GM23338 (cell line): ENCODE measurements at regions not wholly inside any gene's neighbourhood (a gene's known extent, or its start where the extent isn't known, plus 50 kb on each side); places are given as distances from the start of the nearest gene placed in this dataset.

Source experiments
- ATAC-seq: fragments of 200-7000 bp; cut with Tn5 transposase; 3 replicates; pipeline ENCODE4 v1.9.1; 2020
- DNase-seq: peaks from one replicate; pipeline ENCODE4 v3.0.0-alpha.2; 2015; ENCODE audit warnings: low spot score
- H2AFZ ChIP-seq: fragments of 200-600 bp; sonication (generic); 2 replicates; pipeline ENCODE4 v1.8.0; 2016; ENCODE audit warnings: antibody characterized with exemption, mild to moderate bottlenecking, moderate library complexity
- H3F3A ChIP-seq: fragments of 200-600 bp; sonication (generic); replicated peaks from 2 replicates; pipeline ENCODE4 v1.8.0; 2017; ENCODE audit warnings: antibody characterized with exemption, mixed run types, low read depth
- H3K27ac ChIP-seq: fragments of 200-600 bp; sonication (generic); 2 replicates; pipeline ENCODE4 v1.6.1; 2016; ENCODE audit warnings: low read depth
- H3K27me3 ChIP-seq: fragments of 200-600 bp; sonication (generic); 2 replicates; pipeline ENCODE4 v1.8.0; 2016; ENCODE audit warnings: mild to moderate bottlenecking, mixed run types, moderate library complexity; ENCODE audit not compliant: insufficient read depth
- H3K36me3 ChIP-seq: fragments of 200-600 bp; sonication (generic); 2 replicates; pipeline ENCODE4 v1.8.0; 2016; ENCODE audit warnings: mild to moderate bottlenecking; ENCODE audit not compliant: insufficient read depth
- H3K4me1 ChIP-seq: fragments of 200-600 bp; sonication (generic); 2 replicates; pipeline ENCODE4 v1.8.0; 2016; ENCODE audit warnings: mild to moderate bottlenecking, moderate library complexity; ENCODE audit not compliant: insufficient read depth
- H3K4me2 ChIP-seq: fragments of 200-600 bp; sonication (generic); 2 replicates; pipeline ENCODE4 v1.7.1; 2017; ENCODE audit warnings: mixed run types
- H3K4me3 ChIP-seq: fragments of 200-600 bp; sonication (generic); 2 replicates; pipeline ENCODE4 v1.6.1; 2016; ENCODE audit warnings: mixed run types
- H3K79me2 ChIP-seq: fragments of 200-600 bp; sonication (generic); replicated peaks from 2 replicates; pipeline ENCODE4 v1.8.0; 2017; ENCODE audit warnings: mild to moderate bottlenecking; ENCODE audit not compliant: insufficient read depth
- H3K9me2 ChIP-seq: fragments of 200-600 bp; sonication (generic); 2 replicates; pipeline ENCODE4 v1.8.0; 2017; ENCODE audit not compliant: insufficient read depth
- H4K20me1 ChIP-seq: fragments of 200-600 bp; sonication (generic); replicated peaks from 2 replicates; pipeline ENCODE4 v1.8.0; 2017; ENCODE audit warnings: mild to moderate bottlenecking; ENCODE audit not compliant: insufficient read depth
- H3K27ac Mint-ChIP-seq: 2 replicates; pipeline ENCODE4 v1.8.0; 2020; ENCODE audit warnings: inconsistent platforms, mild to moderate bottlenecking, moderate library complexity, mixed read lengths
- H3K27me3 Mint-ChIP-seq: 3 replicates; pipeline ENCODE4 v1.8.0; 2022; ENCODE audit warnings: low read depth, mild to moderate bottlenecking, moderate library complexity, mixed read lengths, inconsistent platforms; ENCODE audit not compliant: insufficient read depth, poor library complexity
- H3K36me3 Mint-ChIP-seq: 3 replicates; pipeline ENCODE4 v1.8.0; 2021; ENCODE audit warnings: low read depth, mild to moderate bottlenecking, inconsistent platforms, moderate library complexity, mixed read lengths
- H3K4me1 Mint-ChIP-seq: 3 replicates; pipeline ENCODE4 v1.8.0; 2020; ENCODE audit warnings: mild to moderate bottlenecking, inconsistent platforms, mixed read lengths
- H3K4me3 Mint-ChIP-seq: 3 replicates; pipeline ENCODE4 v1.8.0; 2021; ENCODE audit warnings: moderate library complexity, mild to moderate bottlenecking, inconsistent platforms, mixed read lengths
- H3K9me3 Mint-ChIP-seq: 3 replicates; pipeline ENCODE4 v1.8.0; 2020; ENCODE audit warnings: moderate library complexity, mild to moderate bottlenecking, inconsistent platforms, mixed read lengths
- EZH2 ChIP-seq: fragments of 200-600 bp; sonication (generic); IDR thresholded peaks from one replicate; pipeline ENCODE4 v1.8.0; 2017; ENCODE audit warnings: antibody characterized with exemption, mild to moderate bottlenecking, low read depth; ENCODE audit not compliant: unreplicated experiment
- NANOG ChIP-seq: IDR thresholded peaks from 2 replicates; pipeline ENCODE4 v1.6.1; 2016; ENCODE audit warnings: antibody characterized with exemption, borderline replicate concordance
- STAT1 ChIP-seq: IDR thresholded peaks from one replicate; pipeline ENCODE4 v1.6.1; 2016; ENCODE audit warnings: antibody characterized with exemption; ENCODE audit not compliant: unreplicated experiment
- ZNF114 ChIP-seq: fragments of 250-450 bp; sonication (Bioruptor Pico); IDR thresholded peaks from 2 replicates; pipeline ENCODE4 v1.5.0; 2020; ENCODE audit warnings: mild to moderate bottlenecking, moderate library complexity
- TF ChIP-seq, protein P1 (sequence below): fragments of 250-450 bp; sonication (Bioruptor Pico); IDR thresholded peaks from 2 replicates; pipeline ENCODE4 v1.5.0; 2020; ENCODE audit warnings: mild to moderate bottlenecking, moderate library complexity
- TF ChIP-seq, protein P2 (sequence below), 2 experiments: fragments of 200-600 bp in 1 of 2; sonication (generic) in 1 of 2; conservative IDR thresholded peaks; 2 replicates each; pipeline versions ENCODE4 v1.5.1 to v1.6.1; 2016 to 2017; ENCODE audit warnings: antibody characterized with exemption in 2 of 2, low read depth in 2 of 2, mild to moderate bottlenecking in 2 of 2, moderate library complexity in 1 of 2
- TF ChIP-seq, protein P3 (sequence below): IDR thresholded peaks from 2 replicates; pipeline ENCODE4 v1.6.1; 2016; ENCODE audit warnings: antibody characterized with exemption

DNA sequence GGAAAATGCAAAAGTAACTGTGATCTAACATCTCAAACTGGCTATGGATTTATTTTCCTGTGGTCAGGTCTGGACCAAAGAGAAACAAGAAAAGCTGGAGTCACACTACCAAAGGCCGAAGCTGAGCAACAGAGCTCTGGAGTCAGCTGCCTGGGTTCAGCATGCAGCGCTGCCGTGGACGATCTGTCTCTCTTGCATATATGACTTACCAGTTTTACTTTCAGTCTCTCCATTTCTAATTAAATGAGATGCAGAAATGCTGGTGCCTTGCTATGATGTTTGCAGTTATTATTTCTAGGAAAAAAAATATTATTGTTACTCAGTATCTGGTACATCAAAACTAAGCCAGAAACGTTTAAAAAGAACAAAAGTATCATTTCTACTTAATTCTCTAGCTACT lies 813.2 kb downstream of the RNF144A start (continued):
- TF ChIP-seq, protein P1, sequence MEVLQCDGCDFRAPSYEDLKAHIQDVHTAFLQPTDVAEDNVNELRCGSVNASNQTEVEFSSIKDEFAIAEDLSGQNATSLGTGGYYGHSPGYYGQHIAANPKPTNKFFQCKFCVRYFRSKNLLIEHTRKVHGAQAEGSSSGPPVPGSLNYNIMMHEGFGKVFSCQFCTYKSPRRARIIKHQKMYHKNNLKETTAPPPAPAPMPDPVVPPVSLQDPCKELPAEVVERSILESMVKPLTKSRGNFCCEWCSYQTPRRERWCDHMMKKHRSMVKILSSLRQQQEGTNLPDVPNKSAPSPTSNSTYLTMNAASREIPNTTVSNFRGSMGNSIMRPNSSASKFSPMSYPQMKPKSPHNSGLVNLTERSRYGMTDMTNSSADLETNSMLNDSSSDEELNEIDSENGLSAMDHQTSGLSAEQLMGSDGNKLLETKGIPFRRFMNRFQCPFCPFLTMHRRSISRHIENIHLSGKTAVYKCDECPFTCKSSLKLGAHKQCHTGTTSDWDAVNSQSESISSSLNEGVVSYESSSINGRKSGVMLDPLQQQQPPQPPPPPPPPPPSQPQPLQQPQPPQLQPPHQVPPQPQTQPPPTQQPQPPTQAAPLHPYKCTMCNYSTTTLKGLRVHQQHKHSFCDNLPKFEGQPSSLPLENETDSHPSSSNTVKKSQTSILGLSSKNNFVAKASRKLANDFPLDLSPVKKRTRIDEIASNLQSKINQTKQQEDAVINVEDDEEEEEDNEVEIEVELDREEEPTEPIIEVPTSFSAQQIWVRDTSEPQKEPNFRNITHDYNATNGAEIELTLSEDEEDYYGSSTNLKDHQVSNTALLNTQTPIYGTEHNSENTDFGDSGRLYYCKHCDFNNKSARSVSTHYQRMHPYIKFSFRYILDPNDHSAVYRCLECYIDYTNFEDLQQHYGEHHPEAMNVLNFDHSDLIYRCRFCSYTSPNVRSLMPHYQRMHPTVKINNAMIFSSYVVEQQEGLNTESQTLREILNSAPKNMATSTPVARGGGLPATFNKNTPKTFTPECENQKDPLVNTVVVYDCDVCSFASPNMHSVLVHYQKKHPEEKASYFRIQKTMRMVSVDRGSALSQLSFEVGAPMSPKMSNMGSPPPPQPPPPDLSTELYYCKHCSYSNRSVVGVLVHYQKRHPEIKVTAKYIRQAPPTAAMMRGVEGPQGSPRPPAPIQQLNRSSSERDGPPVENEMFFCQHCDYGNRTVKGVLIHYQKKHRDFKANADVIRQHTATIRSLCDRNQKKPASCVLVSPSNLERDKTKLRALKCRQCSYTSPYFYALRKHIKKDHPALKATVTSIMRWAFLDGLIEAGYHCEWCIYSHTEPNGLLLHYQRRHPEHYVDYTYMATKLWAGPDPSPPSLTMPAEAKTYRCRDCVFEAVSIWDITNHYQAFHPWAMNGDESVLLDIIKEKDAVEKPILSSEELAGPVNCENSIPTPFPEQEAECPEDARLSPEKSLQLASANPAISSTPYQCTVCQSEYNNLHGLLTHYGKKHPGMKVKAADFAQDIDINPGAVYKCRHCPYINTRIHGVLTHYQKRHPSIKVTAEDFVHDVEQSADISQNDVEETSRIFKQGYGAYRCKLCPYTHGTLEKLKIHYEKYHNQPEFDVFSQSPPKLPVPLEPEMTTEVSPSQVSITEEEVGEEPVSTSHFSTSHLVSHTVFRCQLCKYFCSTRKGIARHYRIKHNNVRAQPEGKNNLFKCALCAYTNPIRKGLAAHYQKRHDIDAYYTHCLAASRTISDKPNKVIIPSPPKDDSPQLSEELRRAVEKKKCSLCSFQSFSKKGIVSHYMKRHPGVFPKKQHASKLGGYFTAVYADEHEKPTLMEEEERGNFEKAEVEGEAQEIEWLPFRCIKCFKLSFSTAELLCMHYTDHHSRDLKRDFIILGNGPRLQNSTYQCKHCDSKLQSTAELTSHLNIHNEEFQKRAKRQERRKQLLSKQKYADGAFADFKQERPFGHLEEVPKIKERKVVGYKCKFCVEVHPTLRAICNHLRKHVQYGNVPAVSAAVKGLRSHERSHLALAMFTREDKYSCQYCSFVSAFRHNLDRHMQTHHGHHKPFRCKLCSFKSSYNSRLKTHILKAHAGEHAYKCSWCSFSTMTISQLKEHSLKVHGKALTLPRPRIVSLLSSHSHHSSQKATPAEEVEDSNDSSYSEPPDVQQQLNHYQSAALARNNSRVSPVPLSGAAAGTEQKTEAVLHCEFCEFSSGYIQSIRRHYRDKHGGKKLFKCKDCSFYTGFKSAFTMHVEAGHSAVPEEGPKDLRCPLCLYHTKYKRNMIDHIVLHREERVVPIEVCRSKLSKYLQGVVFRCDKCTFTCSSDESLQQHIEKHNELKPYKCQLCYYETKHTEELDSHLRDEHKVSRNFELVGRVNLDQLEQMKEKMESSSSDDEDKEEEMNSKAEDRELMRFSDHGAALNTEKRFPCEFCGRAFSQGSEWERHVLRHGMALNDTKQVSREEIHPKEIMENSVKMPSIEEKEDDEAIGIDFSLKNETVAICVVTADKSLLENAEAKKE (CRISPR knock-in tag): no peak
- no peak for TF ChIP-seq ZNF114 (CRISPR knock-in tag)
- no peak for TF ChIP-seq EZH2

DNA sequence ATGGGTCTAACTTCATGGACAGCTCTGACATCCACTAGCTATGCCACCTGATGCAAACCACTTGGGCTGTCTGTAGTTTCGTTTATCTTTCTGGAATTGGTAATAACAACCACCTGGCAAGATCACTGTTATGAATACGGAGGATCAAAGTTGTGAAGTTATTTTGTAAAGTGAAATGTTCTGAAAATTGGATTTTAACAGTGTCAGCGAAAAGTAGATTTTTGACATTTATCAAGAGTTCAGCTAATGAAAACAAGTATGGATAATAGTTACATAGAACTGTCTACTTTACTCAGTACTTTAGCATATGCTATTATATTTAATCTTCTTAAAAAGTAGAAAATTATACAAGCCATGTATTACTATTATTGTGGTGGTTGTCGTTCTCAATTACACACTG lies 813.8 kb downstream of the RNF144A start:
- H3K27me3 Mint-ChIP-seq: peaks cover 2% of the 10 kb centered on the region
- no peak overlapping the region for H3K4me3 Mint-ChIP-seq
- TF ChIP-seq STAT1: no peak
- TF ChIP-seq, protein P2, sequence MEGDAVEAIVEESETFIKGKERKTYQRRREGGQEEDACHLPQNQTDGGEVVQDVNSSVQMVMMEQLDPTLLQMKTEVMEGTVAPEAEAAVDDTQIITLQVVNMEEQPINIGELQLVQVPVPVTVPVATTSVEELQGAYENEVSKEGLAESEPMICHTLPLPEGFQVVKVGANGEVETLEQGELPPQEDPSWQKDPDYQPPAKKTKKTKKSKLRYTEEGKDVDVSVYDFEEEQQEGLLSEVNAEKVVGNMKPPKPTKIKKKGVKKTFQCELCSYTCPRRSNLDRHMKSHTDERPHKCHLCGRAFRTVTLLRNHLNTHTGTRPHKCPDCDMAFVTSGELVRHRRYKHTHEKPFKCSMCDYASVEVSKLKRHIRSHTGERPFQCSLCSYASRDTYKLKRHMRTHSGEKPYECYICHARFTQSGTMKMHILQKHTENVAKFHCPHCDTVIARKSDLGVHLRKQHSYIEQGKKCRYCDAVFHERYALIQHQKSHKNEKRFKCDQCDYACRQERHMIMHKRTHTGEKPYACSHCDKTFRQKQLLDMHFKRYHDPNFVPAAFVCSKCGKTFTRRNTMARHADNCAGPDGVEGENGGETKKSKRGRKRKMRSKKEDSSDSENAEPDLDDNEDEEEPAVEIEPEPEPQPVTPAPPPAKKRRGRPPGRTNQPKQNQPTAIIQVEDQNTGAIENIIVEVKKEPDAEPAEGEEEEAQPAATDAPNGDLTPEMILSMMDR (conservative IDR thresholded peaks at IDR 0.05; ENCODE audit: low read depth in 2 of 2): no peak
- TF ChIP-seq NANOG: no peak
- TF ChIP-seq, protein P3, sequence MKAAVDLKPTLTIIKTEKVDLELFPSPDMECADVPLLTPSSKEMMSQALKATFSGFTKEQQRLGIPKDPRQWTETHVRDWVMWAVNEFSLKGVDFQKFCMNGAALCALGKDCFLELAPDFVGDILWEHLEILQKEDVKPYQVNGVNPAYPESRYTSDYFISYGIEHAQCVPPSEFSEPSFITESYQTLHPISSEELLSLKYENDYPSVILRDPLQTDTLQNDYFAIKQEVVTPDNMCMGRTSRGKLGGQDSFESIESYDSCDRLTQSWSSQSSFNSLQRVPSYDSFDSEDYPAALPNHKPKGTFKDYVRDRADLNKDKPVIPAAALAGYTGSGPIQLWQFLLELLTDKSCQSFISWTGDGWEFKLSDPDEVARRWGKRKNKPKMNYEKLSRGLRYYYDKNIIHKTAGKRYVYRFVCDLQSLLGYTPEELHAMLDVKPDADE: no peak
- H3K36me3 ChIP-seq: no peaks in the 10 kb centered on the region; the same call in 1 of the 2 replicates
- H3K79me2 ChIP-seq: no peaks in the 10 kb centered on the region
- no peaks in the 10 kb centered on the region for H3F3A ChIP-seq
- no peak overlapping the region for H3K27ac ChIP-seq
- no peak overlapping the region for H3K4me3 ChIP-seq
- 0 out of 2 replicates have a peak, but pooled peaks cover under 1% of the 10 kb centered on the region for H3K4me1 ChIP-seq
- H3K9me3 Mint-ChIP-seq: peaks cover 2% of the 10 kb centered on the region; the same call in 2 of the 3 replicates
- H3K27ac Mint-ChIP-seq: no peak overlapping the region
- no peak overlapping the region for H3K4me2 ChIP-seq
- peaks cover 6% of the 10 kb centered on the region; the same call in 2 of the 3 replicates for H3K4me1 Mint-ChIP-seq
- H2AFZ ChIP-seq: no peak overlapping the region; the same call in 1 of the 2 replicates
- no peaks in the 10 kb centered on the region for H4K20me1 ChIP-seq
- ATAC-seq (no peak), DNase-seq (no peak)
- H3K9me2 ChIP-seq: peaks cover 4% of the 10 kb centered on the region; the same call in 1 of the 2 replicates
- H3K27me3 ChIP-seq: no peaks in the 10 kb centered on the region
- H3K36me3 Mint-ChIP-seq: no peaks in the 10 kb centered on the region; the same call in 2 of the 3 replicates
